ENCODE measurements at regions not wholly inside any gene's neighbourhood (a gene's known extent, or its start where the extent isn't known, plus 50 kb on each side); places are given as distances from the start of the nearest gene placed in this dataset.

DNA sequence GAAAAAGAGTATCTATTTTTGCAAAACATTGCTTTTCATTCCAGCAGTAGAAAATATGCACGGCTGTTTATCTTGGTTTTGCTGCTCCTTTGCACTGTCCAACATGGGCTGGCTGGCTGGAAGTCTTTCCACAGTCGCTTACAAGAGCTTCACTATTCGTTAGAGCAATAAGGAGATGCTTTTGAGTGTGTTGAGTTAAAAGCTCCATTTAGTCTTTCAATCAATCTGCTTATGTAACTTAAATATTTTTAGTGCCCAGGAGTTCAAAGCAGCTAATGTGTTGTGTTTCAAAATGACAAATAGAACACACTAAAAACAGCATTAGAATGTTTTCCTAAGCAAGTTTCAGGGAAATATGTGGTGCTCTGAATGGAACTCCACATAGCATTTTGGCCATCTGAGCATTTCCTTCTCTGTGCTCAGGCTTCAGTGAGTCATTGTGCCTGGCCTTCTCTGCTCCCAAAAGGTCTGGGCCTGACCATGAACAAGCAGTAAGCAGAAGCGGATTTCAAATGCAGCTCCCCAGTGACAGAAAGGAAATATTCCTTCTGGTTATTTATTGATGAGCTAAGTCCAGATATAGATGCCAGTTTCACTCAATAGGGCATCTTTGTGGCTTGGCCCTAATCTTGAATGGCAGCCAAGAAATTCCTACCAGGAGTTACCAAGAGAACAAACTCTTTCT, 580.3 kb downstream of the TENT5A start:
- H4K20me1 ChIP-seq (ENCODE audit: insufficient read depth): no peaks in the 10 kb centered on the region
- RAD21 ChIA-PET (ENCODE audit: low non-redundant PET in 1 of 2, low total read pairs in 2 of 2, uncharacterized antibody in 2 of 2, unreplicated experiment in 2 of 2): no interaction called here
- CTCF ChIA-PET: no interaction called here
- H3K9ac ChIP-seq (ENCODE audit: low read length): no peak overlapping the region
- ATAC-seq (peak; percentile 55), DNase-seq (ENCODE audit: low read depth, low spot score) (peak; percentile 15)
- H3K9me2 ChIP-seq (ENCODE audit: insufficient read depth): no peaks in the 10 kb centered on the region; the same call in 1 of the 2 replicates
- peaks cover 0 to 7% of the 10 kb centered on the region in 2 experiments; a peak in 2 of 4 replicates for H3K4me1 ChIP-seq (ENCODE audit: control insufficient read depth in 1 of 2, insufficient read depth in 2 of 2, low read length in 2 of 2)
- no peaks in the 10 kb centered on the region for H3K79me2 ChIP-seq (ENCODE audit: insufficient read depth, low read length)
- intact Hi-C loops (cut with micrococcal nuclease): no loop called here
- no TSS peak for BruUV-seq (replicated peaks)
- H3K4me2 ChIP-seq (ENCODE audit: low read length): peak overlapping the region; percentile 8; the same call in 1 of the 2 replicates
- peak overlapping the region; percentile 85 for H2AFZ ChIP-seq (ENCODE audit: low read depth, low read length, poor library complexity, severe bottlenecking)
- H3K36me3 ChIP-seq (ENCODE audit: control insufficient read depth in 1 of 2, insufficient read depth in 2 of 2, low read length in 2 of 2): no peaks in the 10 kb centered on the region
- H3K27ac ChIP-seq (ENCODE audit: low read depth, low read length): no peak overlapping the region
- POLR2A ChIA-PET: interaction anchor here (0.6 kb wide), 1 partner anchor 695 kb away, joined by 3 read pairs; no protein-coding TSS in a partner anchor
- no peaks in the 10 kb centered on the region for H3K9me3 ChIP-seq (ENCODE audit: control insufficient read depth in 1 of 2, insufficient read depth in 1 of 2, low read depth in 1 of 2, low read length in 2 of 2)
- no peaks in the 10 kb centered on the region for H3K27me3 ChIP-seq (ENCODE audit: insufficient read depth, low read length)
- TF ChIP-seq, protein P1, sequence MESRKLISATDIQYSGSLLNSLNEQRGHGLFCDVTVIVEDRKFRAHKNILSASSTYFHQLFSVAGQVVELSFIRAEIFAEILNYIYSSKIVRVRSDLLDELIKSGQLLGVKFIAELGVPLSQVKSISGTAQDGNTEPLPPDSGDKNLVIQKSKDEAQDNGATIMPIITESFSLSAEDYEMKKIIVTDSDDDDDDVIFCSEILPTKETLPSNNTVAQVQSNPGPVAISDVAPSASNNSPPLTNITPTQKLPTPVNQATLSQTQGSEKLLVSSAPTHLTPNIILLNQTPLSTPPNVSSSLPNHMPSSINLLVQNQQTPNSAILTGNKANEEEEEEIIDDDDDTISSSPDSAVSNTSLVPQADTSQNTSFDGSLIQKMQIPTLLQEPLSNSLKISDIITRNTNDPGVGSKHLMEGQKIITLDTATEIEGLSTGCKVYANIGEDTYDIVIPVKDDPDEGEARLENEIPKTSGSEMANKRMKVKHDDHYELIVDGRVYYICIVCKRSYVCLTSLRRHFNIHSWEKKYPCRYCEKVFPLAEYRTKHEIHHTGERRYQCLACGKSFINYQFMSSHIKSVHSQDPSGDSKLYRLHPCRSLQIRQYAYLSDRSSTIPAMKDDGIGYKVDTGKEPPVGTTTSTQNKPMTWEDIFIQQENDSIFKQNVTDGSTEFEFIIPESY (IDR thresholded peaks at IDR 0.05; ENCODE audit: extremely low read depth, insufficient replicate concordance, low read length): no peak
- TF ChIP-seq FOSL1 (IDR thresholded peaks at IDR 0.05; ENCODE audit: low read depth): 0 out of 2 replicates have a peak, but pooled peaks have one; percentile 7
- H3K4me3 ChIP-seq (replicated peaks in 1 of 2; ENCODE audit: low read depth in 1 of 2, low read length in 2 of 2): no peak overlapping the region

DNA sequence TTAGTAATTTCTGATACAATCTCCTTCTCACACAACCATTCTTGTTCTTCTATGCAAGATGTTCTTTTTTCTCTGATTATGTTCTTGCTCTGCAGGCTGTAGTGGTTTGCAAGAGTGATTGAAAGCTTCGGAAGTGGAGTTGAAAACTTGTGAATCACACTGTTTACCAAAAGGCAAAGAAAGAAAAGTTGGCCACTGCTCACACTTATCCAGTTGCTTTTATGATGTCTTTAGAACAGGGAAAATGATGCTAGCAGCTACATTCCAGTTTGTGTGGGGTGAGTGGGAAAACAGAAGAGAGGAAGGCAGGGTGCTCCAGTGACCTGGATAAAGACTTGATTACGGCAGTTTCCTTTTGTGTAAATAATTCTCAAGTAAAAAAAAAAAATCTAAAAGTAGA, 583.3 kb downstream of the TENT5A start:
- no peak overlapping the region for H2AFZ ChIP-seq (ENCODE audit: low read depth, low read length, poor library complexity, severe bottlenecking)
- no peaks in the 10 kb centered on the region for H3K9me3 ChIP-seq (ENCODE audit: control insufficient read depth in 1 of 2, insufficient read depth in 1 of 2, low read depth in 1 of 2, low read length in 2 of 2)
- H3K27me3 ChIP-seq (ENCODE audit: insufficient read depth, low read length): no peaks in the 10 kb centered on the region
- BruUV-seq (replicated peaks): no TSS peak
- H3K27ac ChIP-seq (ENCODE audit: low read depth, low read length): no peak overlapping the region
- DNase-seq (ENCODE audit: low read depth, low spot score) (no peak), ATAC-seq (no peak)
- no peak for TF ChIP-seq EGR1 (IDR thresholded peaks at IDR 0.05; ENCODE audit: low read depth)
- TF ChIP-seq RAD21 (IDR thresholded peaks at IDR 0.05; ENCODE audit: low read depth): no peak
- TF ChIP-seq TCF7L2 (IDR thresholded peaks at IDR 0.05; ENCODE audit: borderline replicate concordance, extremely low read depth, insufficient read depth, insufficient read length): no peak
- no peak for TF ChIP-seq FOSL1 (IDR thresholded peaks at IDR 0.05; ENCODE audit: low read depth)
- TF ChIP-seq, protein P2, sequence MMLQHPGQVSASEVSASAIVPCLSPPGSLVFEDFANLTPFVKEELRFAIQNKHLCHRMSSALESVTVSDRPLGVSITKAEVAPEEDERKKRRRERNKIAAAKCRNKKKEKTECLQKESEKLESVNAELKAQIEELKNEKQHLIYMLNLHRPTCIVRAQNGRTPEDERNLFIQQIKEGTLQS (IDR thresholded peaks at IDR 0.05): no peak
- no peak for TF ChIP-seq POLR2A (IDR thresholded peaks at IDR 0.05; ENCODE audit: borderline replicate concordance, extremely low read depth, insufficient read depth, insufficient read length)
- TF ChIP-seq POLR2AphosphoS5 (IDR thresholded peaks at IDR 0.05; ENCODE audit: low read depth, low read length): no peak
- TF ChIP-seq, protein P3, sequence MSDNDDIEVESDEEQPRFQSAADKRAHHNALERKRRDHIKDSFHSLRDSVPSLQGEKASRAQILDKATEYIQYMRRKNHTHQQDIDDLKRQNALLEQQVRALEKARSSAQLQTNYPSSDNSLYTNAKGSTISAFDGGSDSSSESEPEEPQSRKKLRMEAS (IDR thresholded peaks at IDR 0.05): no peak
- TF ChIP-seq ZFX (IDR thresholded peaks at IDR 0.05): no peak
- no peak for TF ChIP-seq ZNF274 (IDR thresholded peaks at IDR 0.05; ENCODE audit: low read depth, low read length)
- TF ChIP-seq, protein P4, sequence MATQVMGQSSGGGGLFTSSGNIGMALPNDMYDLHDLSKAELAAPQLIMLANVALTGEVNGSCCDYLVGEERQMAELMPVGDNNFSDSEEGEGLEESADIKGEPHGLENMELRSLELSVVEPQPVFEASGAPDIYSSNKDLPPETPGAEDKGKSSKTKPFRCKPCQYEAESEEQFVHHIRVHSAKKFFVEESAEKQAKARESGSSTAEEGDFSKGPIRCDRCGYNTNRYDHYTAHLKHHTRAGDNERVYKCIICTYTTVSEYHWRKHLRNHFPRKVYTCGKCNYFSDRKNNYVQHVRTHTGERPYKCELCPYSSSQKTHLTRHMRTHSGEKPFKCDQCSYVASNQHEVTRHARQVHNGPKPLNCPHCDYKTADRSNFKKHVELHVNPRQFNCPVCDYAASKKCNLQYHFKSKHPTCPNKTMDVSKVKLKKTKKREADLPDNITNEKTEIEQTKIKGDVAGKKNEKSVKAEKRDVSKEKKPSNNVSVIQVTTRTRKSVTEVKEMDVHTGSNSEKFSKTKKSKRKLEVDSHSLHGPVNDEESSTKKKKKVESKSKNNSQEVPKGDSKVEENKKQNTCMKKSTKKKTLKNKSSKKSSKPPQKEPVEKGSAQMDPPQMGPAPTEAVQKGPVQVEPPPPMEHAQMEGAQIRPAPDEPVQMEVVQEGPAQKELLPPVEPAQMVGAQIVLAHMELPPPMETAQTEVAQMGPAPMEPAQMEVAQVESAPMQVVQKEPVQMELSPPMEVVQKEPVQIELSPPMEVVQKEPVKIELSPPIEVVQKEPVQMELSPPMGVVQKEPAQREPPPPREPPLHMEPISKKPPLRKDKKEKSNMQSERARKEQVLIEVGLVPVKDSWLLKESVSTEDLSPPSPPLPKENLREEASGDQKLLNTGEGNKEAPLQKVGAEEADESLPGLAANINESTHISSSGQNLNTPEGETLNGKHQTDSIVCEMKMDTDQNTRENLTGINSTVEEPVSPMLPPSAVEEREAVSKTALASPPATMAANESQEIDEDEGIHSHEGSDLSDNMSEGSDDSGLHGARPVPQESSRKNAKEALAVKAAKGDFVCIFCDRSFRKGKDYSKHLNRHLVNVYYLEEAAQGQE (IDR thresholded peaks at IDR 0.05; ENCODE audit: low read depth): no peak
- TF ChIP-seq JUND (IDR thresholded peaks at IDR 0.05): no peak
- no peak overlapping the region for H3K4me2 ChIP-seq (ENCODE audit: low read length)
- ChIA-PET CTCF (no interaction called here), POLR2A (no interaction called here), RAD21 (ENCODE audit: low non-redundant PET in 1 of 2, low total read pairs in 2 of 2, uncharacterized antibody in 2 of 2, unreplicated experiment in 2 of 2) (no interaction called here)
- H3K9ac ChIP-seq (ENCODE audit: low read length): no peak overlapping the region
- H4K20me1 ChIP-seq (ENCODE audit: insufficient read depth): no peaks in the 10 kb centered on the region
- H3K36me3 ChIP-seq (ENCODE audit: control insufficient read depth in 1 of 2, insufficient read depth in 2 of 2, low read length in 2 of 2): no peaks in the 10 kb centered on the region
- H3K4me3 ChIP-seq (replicated peaks in 1 of 2; ENCODE audit: low read depth in 1 of 2, low read length in 2 of 2): no peak overlapping the region
- peaks cover 0 to 7% of the 10 kb centered on the region in 2 experiments; a peak in 2 of 4 replicates for H3K4me1 ChIP-seq (ENCODE audit: control insufficient read depth in 1 of 2, insufficient read depth in 2 of 2, low read length in 2 of 2)
- intact Hi-C loops (cut with micrococcal nuclease): no loop called here
- H3K79me2 ChIP-seq (ENCODE audit: insufficient read depth, low read length): no peaks in the 10 kb centered on the region
- no peaks in the 10 kb centered on the region; the same call in 1 of the 2 replicates for H3K9me2 ChIP-seq (ENCODE audit: insufficient read depth)
